Duodenal mucosa (tissue), 2 donors: ENCODE measurements at regions not wholly inside any gene's neighbourhood (a gene's known extent, or its start where the extent isn't known, plus 50 kb on each side); places are given as distances from the start of the nearest gene placed in this dataset.

Experiments used
- H3K27ac ChIP-seq: one replicate; pipeline ENCODE4 v1.7.0; 2013; ENCODE audit warnings: low read depth, low read length
- H3K27me3 ChIP-seq, 2 donors: one replicate each; pipeline ENCODE4 v1.7.0; 2013; ENCODE audit warnings: low read length in 2 of 2, control low read depth in 1 of 2; ENCODE audit not compliant: insufficient read depth in 2 of 2, control insufficient read depth in 1 of 2
- H3K36me3 ChIP-seq, 2 donors: one replicate each; pipeline ENCODE4 v1.7.0; 2013; ENCODE audit warnings: low read length in 2 of 2, control low read depth in 1 of 2; ENCODE audit not compliant: insufficient read depth in 2 of 2, control insufficient read depth in 1 of 2
- H3K4me1 ChIP-seq, 2 donors: one replicate each; pipeline ENCODE4 v1.7.0; 2013; ENCODE audit warnings: low read length in 2 of 2, control low read depth in 1 of 2; ENCODE audit not compliant: insufficient read depth in 2 of 2, control insufficient read depth in 1 of 2
- H3K4me3 ChIP-seq, 2 donors: one replicate each; pipeline ENCODE4 v1.7.0; 2013; ENCODE audit warnings: low read length in 2 of 2, low read depth in 1 of 2
- H3K9ac ChIP-seq, 2 donors: one replicate each; pipeline ENCODE4 v1.7.0; 2013; ENCODE audit warnings: low read length in 2 of 2, low read depth in 1 of 2
- H3K9me3 ChIP-seq, 2 donors: one replicate each; pipeline ENCODE4 v1.7.0; 2013; ENCODE audit warnings: low read length in 2 of 2, control low read depth in 1 of 2; ENCODE audit not compliant: control insufficient read depth in 1 of 2

DNA sequence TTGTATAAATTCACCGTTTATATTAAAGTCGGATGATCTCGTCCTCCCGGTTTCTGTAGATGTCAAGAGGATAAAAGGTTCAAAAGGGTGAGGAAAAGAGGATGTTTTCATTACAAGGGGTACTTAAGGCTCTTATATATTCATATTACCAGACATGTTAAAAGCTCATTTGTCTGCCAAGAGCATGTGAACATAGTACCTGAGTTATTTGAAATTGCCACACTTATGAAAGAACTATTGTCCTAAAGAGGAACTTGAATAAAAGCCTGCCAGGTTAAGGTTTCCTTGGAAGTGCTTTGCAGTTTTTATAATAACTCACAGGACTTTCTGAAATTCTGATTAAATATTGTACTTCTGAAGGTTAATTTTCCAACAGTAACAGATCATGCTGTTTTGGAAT is 1915.1 kb downstream of the MAT2B start:
- no peaks in the 10 kb centered on the region for H3K27me3 ChIP-seq
- H3K4me1 ChIP-seq = no peaks in the 10 kb centered on the region
- no peak overlapping the region for H3K4me3 ChIP-seq
- H3K36me3 ChIP-seq = no peaks in the 10 kb centered on the region
- H3K27ac ChIP-seq = no peak overlapping the region
- peaks cover 0 to 5% of the 10 kb centered on the region in 2 donors for H3K9me3 ChIP-seq
- H3K9ac ChIP-seq = no peak overlapping the region

DNA sequence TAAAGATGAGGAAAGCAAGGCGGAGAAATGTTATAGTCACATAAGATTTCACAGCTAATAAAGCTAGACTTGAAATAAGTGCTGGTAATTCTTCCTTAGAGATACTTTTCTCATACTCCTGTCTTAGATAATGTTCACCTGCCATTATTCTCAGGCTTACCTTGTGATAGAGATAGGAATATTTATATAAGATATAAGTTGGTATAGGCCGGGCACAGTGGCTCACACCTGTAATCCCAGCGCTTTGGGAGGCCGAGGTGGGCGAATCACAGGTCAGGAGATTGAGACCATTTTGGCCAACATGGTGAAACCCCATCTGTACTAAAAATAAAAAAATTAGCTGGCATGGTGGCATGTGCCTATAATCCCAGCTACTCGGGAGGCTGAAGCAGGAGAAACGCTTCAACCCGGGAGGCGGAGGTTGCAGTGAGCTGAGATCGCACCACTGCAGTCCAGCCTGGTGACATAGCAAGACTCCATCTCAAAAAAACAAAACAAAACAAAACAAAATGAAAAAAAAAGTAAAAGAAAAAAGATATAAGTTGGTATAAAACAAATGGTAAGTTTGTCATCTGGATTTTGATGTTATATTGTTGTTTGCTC is 1918.4 kb downstream of the MAT2B start:
- H3K27me3 ChIP-seq = no peaks in the 10 kb centered on the region
- no peak overlapping the region for H3K4me3 ChIP-seq
- no peak overlapping the region for H3K27ac ChIP-seq
- no peaks in the 10 kb centered on the region for H3K36me3 ChIP-seq
- H3K9ac ChIP-seq = no peak overlapping the region
- no peaks in the 10 kb centered on the region for H3K4me1 ChIP-seq
- peaks cover 0 to 12% of the 10 kb centered on the region in 2 donors for H3K9me3 ChIP-seq

DNA sequence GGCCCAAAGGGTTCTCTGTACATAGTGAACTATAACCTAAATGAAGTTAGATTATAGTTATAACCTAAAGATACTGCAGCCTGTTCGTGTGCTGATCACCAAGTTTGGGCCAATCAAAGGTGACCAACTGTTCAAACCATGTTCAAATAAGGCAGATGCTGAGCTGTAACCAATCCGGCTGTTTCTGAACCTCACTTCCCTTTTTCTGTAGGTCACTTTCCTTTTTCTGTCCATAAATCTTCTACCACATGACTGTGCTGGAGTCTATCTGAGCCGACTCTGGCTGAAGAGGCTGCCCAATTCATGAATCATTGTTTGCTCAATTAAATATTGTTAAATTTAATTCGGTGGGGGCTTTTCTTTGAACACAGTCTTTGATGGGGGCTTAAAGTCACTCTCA is 1920.2 kb downstream of the MAT2B start:
- Histone ChIP-seq H3K9ac (no peak overlapping the region), H3K36me3 (no peaks in the 10 kb centered on the region), H3K27ac (no peak overlapping the region), H3K4me1 (no peaks in the 10 kb centered on the region), H3K27me3 (no peaks in the 10 kb centered on the region), H3K4me3 (no peak overlapping the region), H3K9me3 (peaks cover 0 to 12% of the 10 kb centered on the region in 2 donors)

DNA sequence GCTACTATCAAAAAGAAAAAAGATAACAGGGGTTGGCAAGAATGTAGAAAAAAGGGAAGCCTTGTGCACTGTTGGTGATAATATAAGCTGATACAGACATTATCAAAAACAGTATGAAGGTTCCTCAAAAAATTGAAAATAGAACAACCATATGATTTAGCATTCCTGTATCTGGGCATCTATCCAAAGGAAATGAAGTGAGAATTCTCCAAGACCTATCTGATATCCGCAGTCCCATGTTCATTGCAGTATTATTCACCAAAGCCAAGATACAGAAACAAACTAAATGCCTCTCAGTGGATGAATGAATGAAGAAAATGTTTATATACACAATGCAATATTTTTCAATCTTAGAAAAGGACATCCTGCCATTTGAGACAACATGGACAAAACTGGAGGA is 1943.3 kb downstream of the MAT2B start:
- Histone ChIP-seq H3K4me3 (no peak overlapping the region), H3K27ac (no peak overlapping the region), H3K9ac (no peak overlapping the region)

DNA sequence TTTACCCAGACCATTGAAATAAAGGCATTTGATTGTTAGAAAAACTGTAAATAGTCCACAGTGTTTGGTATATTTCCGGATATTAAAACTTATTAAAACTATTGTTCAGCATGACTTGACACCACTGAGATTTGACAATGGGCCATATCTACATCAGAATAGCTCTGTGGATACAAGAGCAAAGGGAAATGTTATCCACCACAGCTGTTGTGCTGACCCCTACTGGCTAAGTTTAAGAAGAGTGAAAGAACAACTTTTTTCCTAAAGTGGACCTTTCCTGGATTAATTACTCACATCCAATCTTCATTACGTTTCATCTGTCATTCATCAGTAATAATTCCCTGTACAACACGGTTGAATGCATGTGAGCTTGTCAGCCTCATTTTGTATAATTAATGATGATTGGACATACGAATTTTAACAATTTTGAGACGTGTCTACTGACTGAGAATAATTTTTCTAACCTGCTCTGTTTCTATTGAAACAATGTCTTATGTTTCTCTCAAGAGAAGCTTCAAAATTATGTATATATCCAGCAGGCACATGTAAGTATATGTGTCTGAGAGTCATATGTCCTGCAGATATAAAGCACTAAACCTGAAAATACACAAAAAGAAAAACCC is 1952.6 kb downstream of the MAT2B start:
- Histone ChIP-seq H3K36me3 (no peaks in the 10 kb centered on the region), H3K27ac (no peak overlapping the region), H3K27me3 (no peaks in the 10 kb centered on the region), H3K4me3 (no peak overlapping the region), H3K9ac (no peak overlapping the region), H3K9me3 (no peaks in the 10 kb centered on the region), H3K4me1 (no peaks in the 10 kb centered on the region)

More for the DNA sequence above, 1943.3 kb downstream of the MAT2B start:
- no peaks in the 10 kb centered on the region for H3K27me3 ChIP-seq
- H3K4me1 ChIP-seq = no peaks in the 10 kb centered on the region
- H3K9me3 ChIP-seq = peaks cover 0 to 3% of the 10 kb centered on the region in 2 donors
- no peaks in the 10 kb centered on the region for H3K36me3 ChIP-seq

DNA sequence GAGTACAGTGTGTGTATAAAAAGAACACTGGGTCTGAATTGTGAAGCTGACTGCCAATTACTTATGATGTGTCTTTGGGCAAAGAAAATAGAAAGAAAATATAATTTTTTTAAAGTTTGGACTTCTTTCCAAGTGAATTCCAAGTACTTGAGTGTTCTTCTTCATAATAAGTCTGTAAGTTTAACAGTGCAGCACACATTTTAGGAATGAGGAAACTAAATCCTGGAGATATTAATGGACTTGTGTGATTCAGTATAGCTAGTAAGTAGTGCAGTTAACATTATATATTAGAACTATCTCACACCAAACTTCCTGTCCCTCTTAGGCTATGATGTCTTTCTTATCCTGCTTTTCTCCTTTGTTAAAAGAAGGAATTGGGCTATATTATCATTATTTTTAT is 1953.8 kb downstream of the MAT2B start:
- peaks cover 0 to 3% of the 10 kb centered on the region in 2 donors for H3K9me3 ChIP-seq
- H3K4me1 ChIP-seq = no peaks in the 10 kb centered on the region
- no peak overlapping the region for H3K4me3 ChIP-seq

DNA sequence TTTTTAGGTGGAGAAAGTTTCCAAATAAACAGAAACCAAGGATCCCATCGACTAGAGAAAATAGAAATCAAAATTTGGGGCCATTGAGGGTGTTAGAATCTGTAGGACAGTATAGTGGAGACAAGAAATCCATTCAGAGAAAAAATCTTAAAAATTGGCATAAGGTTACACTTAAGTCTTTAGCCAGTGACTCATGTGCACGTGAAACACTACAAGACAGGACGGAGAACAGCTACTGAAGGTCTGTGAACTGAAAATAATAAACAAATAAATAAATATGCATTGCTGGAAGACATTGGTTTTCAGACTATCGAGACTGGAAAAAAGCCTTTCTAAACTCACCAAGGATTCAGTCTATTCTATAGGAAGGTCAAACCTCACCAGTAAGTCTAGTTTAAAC is 1955.5 kb downstream of the MAT2B start:
- H3K27ac ChIP-seq = no peak overlapping the region
- no peaks in the 10 kb centered on the region for H3K36me3 ChIP-seq
- no peak overlapping the region for H3K9ac ChIP-seq
- H3K9me3 ChIP-seq = peaks cover 0 to 6% of the 10 kb centered on the region in 2 donors
- H3K27me3 ChIP-seq = no peaks in the 10 kb centered on the region
- no peaks in the 10 kb centered on the region for H3K4me1 ChIP-seq
- H3K4me3 ChIP-seq = no peak overlapping the region

More for the DNA sequence above, 1953.8 kb downstream of the MAT2B start:
- H3K27ac ChIP-seq = no peak overlapping the region
- H3K27me3 ChIP-seq = no peaks in the 10 kb centered on the region
- no peak overlapping the region for H3K9ac ChIP-seq
- no peaks in the 10 kb centered on the region for H3K36me3 ChIP-seq

DNA sequence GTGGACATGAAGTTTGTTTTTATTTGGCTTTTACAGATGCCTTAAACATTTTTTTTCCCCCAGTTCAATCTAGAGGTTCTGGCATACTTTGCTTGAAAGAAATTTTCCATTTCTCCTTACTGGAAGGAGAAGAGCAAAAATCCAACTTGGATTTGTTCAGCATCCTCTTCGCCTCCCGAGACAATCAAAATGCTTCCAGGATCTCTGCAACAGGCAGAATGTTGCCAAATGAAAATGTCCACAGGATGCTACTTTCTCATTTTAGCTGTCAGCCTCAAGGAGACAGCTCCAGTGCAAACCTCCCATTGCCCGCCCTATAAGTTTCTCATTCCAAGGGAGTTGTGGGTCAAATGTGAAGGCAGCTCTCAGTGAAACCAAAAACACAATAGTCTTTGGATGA is 1972.1 kb downstream of the MAT2B start:
- no peaks in the 10 kb centered on the region for H3K9me3 ChIP-seq
- no peak overlapping the region for H3K9ac ChIP-seq
- H3K4me3 ChIP-seq = no peak overlapping the region
- H3K27me3 ChIP-seq = no peaks in the 10 kb centered on the region
- H3K27ac ChIP-seq = no peak overlapping the region
- no peaks in the 10 kb centered on the region for H3K4me1 ChIP-seq
- H3K36me3 ChIP-seq = no peaks in the 10 kb centered on the region

DNA sequence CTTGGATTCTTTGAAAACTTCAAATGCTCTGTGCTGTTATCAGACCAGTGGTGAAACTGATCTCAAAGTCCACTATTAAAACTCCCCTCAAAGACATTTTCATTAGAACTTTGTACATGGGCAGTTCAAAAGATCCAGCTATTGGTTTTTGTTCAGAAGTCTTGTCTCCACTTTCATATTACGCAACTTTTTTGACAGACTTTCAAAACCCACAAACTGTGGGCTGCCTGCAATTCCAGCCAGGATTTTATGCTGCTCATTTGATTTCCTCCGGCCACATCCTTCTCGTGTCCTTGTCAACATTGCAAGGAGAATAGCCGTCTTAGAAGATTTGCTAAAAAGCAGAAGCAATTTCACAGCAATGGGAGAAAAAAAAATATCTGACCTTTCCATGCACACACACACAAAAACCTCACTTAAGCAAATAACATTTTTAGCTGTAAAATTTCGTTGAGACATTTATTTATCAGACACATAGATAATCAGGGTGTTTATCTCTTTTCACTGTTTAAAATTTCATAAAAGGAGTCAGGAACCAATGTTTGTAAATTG is 1990.5 kb downstream of the MAT2B start:
- H3K4me3 ChIP-seq = no peak overlapping the region
- no peaks in the 10 kb centered on the region for H3K27me3 ChIP-seq
- H3K4me1 ChIP-seq = no peaks in the 10 kb centered on the region
- no peak overlapping the region for H3K9ac ChIP-seq
- H3K36me3 ChIP-seq = no peaks in the 10 kb centered on the region
- peaks cover 0 to 8% of the 10 kb centered on the region in 2 donors for H3K9me3 ChIP-seq
- no peak overlapping the region for H3K27ac ChIP-seq

DNA sequence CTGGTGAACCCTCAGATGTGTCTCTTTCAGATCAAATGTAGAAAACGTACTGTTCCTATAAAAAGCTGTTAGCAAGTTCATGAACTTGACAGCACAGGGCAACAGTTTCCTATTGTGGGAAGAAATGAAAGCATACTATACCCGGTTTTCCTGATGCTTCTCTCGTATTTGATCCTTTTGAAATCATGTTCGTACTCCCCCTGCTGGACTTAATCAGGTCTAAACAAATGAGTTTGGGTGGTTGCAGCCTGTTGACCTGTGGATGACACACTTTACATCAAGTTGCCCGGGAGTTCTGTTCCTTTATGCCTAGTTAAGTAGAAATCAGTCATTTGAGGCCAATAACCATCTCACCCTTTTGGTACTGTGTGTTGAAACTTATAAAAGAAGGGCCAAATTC is 1992.3 kb downstream of the MAT2B start:
- Histone ChIP-seq H3K36me3 (no peaks in the 10 kb centered on the region), H3K4me3 (no peak overlapping the region), H3K9ac (no peak overlapping the region), H3K9me3 (peaks cover 0 to 8% of the 10 kb centered on the region in 2 donors), H3K27me3 (no peaks in the 10 kb centered on the region), H3K4me1 (no peaks in the 10 kb centered on the region), H3K27ac (no peak overlapping the region)
